Stimulated activated CD8-positive, alpha-beta memory T cell treated with anti-CD3 and anti-CD28 coated beads, Interleukin-15, amount 100 ng/mL, for 48 hours (primary cell): ENCODE measurements at regions not wholly inside any gene's neighbourhood (a gene's known extent, or its start where the extent isn't known, plus 50 kb on each side); places are given as distances from the start of the nearest gene placed in this dataset.

Experiments
- DNase-seq, 2 donors: peaks; one replicate each; pipeline ENCODE4 v3.0.0-alpha.2; 2020; ENCODE audit warnings: low read depth in 2 of 2

GRCh38 chr7:41351091-41351490 is 351.8 kb downstream of the INHBA start:
- DNase-seq: no peak

GRCh38 chr7:41346878-41347277 is 356.0 kb downstream of the INHBA start:
- DNase-seq: no peak

GRCh38 chr7:41339913-41340676 is 362.8 kb downstream of the INHBA start:
- DNase-seq: no peak

GRCh38 chr7:41336981-41337380 is 365.9 kb downstream of the INHBA start:
- no peak for DNase-seq

GRCh38 chr7:41336455-41336952 is 366.4 kb downstream of the INHBA start:
- no peak for DNase-seq

- DNase-seq: no peak
These were observed 368.6 kb downstream of the INHBA start for GRCh38 chr7:41334071-41334862.

GRCh38 chr7:41333511-41333910 is 369.4 kb downstream of the INHBA start:
- DNase-seq: no peak

GRCh38 chr7:41331194-41331593 is 371.7 kb downstream of the INHBA start:
- DNase-seq: no peak

GRCh38 chr7:41328544-41328943 is 374.3 kb downstream of the INHBA start:
- DNase-seq: no peak

- DNase-seq: no peak
These were observed 374.8 kb downstream of the INHBA start for GRCh38 chr7:41328131-41328530.

- DNase-seq: no peak
These were observed 376.3 kb downstream of the INHBA start for GRCh38 chr7:41326616-41327015.

- no peak for DNase-seq
These were observed 379.1 kb downstream of the INHBA start for GRCh38 chr7:41323806-41324205.

- no peak for DNase-seq
These were observed 383.3 kb downstream of the INHBA start for GRCh38 chr7:41319581-41319980.

GRCh38 chr7:41316410-41316809 is 386.5 kb downstream of the INHBA start:
- no peak for DNase-seq

- DNase-seq: no peak
These were observed 387.1 kb downstream of the INHBA start for GRCh38 chr7:41315764-41316163.

- no peak for DNase-seq
These were observed 389.7 kb downstream of the INHBA start for GRCh38 chr7:41313171-41313570.

- DNase-seq: no peak
These were observed 390.7 kb downstream of the INHBA start for GRCh38 chr7:41312235-41312634.

GRCh38 chr7:41311301-41311700 is 391.6 kb downstream of the INHBA start:
- DNase-seq: no peak

GRCh38 chr7:41306486-41306885 is 396.4 kb downstream of the INHBA start:
- no peak for DNase-seq

- DNase-seq: no peak
These were observed 397.9 kb downstream of the INHBA start for GRCh38 chr7:41305001-41305400.

GRCh38 chr7:41303709-41304108 is 399.2 kb downstream of the INHBA start:
- DNase-seq: no peak

GRCh38 chr7:41298409-41298808 is 404.5 kb downstream of the INHBA start:
- no peak for DNase-seq

- no peak for DNase-seq
These were observed 405.7 kb downstream of the INHBA start for GRCh38 chr7:41297166-41297565.
